ENCODE measurements at regions not wholly inside any gene's neighbourhood (a gene's known extent, or its start where the extent isn't known, plus 50 kb on each side); places are given as distances from the start of the nearest gene placed in this dataset.

DNA sequence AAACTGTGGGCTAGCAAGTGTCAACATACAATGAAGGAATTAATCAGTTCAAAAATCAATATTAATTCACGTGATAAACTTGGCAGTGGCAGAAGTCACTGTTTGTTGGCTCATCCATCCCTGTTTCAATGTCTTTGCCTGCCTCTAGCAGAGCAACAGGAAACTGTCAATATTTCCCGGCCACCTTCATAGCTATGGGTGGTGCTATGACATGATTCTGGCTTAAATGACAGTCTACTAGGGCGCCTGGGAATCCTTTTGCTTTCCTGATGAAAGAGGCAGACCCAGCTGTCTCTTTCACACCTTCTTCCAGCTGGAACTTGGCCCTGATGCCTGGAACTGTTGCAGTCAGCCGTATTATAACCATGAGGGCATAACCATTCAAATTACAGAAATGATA, 72.1 kb upstream of the DNAH5 start:
- H3K36me3 Mint-ChIP-seq (ENCODE audit: low read depth) = no peaks in the 10 kb centered on the region
- H3K4me3 Mint-ChIP-seq = no peak overlapping the region
- no peak for DNase-seq
- H3K27ac Mint-ChIP-seq = no peak overlapping the region
- H3K4me1 Mint-ChIP-seq (ENCODE audit: low read depth) = peaks cover 4% of the 10 kb centered on the region
- H3K27me3 Mint-ChIP-seq = peaks cover 44% of the 10 kb centered on the region
- H3K9me3 Mint-ChIP-seq = no peaks in the 10 kb centered on the region

DNA sequence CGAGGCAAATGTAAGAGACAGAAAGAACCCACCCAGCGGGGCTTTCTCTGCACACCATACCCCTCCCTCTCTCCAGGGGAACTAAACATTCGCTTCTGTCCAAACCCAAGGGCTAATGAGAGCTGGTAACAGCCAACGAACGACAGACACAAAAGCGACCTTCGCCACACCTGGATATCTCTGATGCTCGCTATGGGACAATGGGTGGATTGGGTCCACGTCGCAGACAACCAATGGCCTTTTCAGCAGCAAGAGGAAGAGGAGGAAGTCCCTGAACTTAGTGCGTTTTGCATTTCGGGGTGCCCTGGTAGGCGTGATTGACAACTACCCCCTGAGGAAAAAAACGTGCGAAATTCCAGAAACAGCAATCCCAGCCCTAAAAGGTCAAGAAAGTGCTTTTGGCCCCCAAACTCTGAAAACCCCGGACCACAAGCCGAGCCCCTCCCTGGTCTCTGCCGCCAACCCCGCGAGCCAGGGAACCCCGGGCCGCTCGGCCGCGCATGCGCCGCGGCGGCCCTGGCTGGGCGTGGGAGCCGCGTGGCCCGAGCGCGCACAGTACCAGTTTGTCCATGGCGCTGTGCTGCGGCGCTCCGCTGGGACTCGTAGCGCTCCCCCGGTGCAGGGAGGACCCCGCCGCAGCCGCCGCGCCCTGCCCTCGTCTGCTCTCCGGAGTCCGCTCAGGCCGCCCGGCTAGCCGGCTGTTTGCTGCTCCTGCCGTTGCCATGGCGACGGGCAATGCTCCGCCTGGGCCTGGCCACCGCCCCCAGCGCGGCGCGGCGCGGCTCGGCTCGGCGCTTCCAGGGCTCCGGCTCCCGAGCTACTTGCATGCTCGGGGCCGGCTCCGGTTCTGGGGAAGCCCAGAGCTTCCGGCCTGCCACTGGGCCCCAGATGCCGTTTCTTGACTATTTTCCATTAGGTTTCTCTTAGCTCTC, 66.9 kb upstream of the DNAH5 start:
- H3K36me3 Mint-ChIP-seq (ENCODE audit: low read depth) = no peaks in the 10 kb centered on the region
- H3K4me1 Mint-ChIP-seq (ENCODE audit: low read depth) = peaks cover 10% of the 10 kb centered on the region
- no peaks in the 10 kb centered on the region for H3K9me3 Mint-ChIP-seq
- H3K4me3 Mint-ChIP-seq = peak overlapping the region; percentile 71
- no peak overlapping the region for H3K27ac Mint-ChIP-seq
- H3K27me3 Mint-ChIP-seq = peaks cover 53% of the 10 kb centered on the region
- DNase-seq = peak; percentile 69

- peaks cover 10% of the 10 kb centered on the region for H3K4me1 Mint-ChIP-seq (ENCODE audit: low read depth)
- DNase-seq = no peak
- no peak overlapping the region for H3K4me3 Mint-ChIP-seq
- H3K9me3 Mint-ChIP-seq = no peaks in the 10 kb centered on the region
- no peaks in the 10 kb centered on the region for H3K36me3 Mint-ChIP-seq (ENCODE audit: low read depth)
- H3K27me3 Mint-ChIP-seq = peaks cover 42% of the 10 kb centered on the region
- H3K27ac Mint-ChIP-seq = no peak overlapping the region
Measured at GRCh38 chr5:14009575-14009974, 65.1 kb upstream of the DNAH5 start.

GRCh38 chr5:14008819-14009311, 64.4 kb upstream of the DNAH5 start:
- no peak overlapping the region for H3K4me3 Mint-ChIP-seq
- H3K9me3 Mint-ChIP-seq = no peaks in the 10 kb centered on the region
- peaks cover 10% of the 10 kb centered on the region for H3K4me1 Mint-ChIP-seq (ENCODE audit: low read depth)
- H3K27ac Mint-ChIP-seq = no peak overlapping the region
- H3K27me3 Mint-ChIP-seq = peaks cover 35% of the 10 kb centered on the region
- no peak for DNase-seq
- H3K36me3 Mint-ChIP-seq (ENCODE audit: low read depth) = no peaks in the 10 kb centered on the region

DNA sequence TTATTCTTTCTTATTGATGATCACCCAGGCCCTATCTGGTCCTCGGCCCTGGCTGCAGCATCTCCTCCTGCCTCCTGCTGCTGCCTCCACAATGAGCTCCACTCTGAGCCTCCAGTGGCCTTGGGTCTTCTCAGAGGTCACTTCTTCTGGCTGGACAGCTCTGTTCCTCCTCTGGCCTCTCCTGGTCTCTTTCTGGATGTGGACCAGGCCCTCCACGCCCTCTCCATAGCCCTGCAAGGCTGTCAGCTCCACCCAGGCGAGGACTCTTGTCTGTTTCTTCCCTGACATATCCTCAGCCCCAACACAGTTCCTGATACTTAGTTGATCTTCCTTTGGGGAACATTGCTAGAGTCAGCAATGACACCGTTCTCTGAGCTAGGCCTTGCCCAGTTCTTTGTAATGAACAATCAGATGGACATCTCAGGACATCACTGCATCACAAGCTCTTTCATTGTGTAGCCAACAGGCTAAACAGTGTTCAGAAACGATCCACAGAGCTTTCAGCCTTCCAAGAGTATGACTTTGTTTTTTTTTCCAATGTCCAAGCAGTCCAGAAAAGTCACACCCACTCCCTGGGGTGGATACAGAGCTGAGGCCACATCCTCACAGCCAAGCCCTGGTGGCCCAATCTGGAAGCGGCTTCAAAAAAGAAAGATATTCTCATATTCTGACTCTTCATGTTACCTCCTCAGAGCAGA, 62.5 kb upstream of the DNAH5 start:
- no peak for DNase-seq
- Mint-ChIP-seq H3K27ac (no peak overlapping the region), H3K27me3 (peaks cover 18% of the 10 kb centered on the region), H3K4me1 (ENCODE audit: low read depth) (peaks cover 8% of the 10 kb centered on the region), H3K9me3 (no peaks in the 10 kb centered on the region), H3K4me3 (no peak overlapping the region), H3K36me3 (ENCODE audit: low read depth) (no peaks in the 10 kb centered on the region)

- H3K9me3 Mint-ChIP-seq = peaks cover 8% of the 10 kb centered on the region
- H3K36me3 Mint-ChIP-seq (ENCODE audit: low read depth) = no peaks in the 10 kb centered on the region
- no peaks in the 10 kb centered on the region for H3K4me1 Mint-ChIP-seq (ENCODE audit: low read depth)
- H3K27me3 Mint-ChIP-seq = peaks cover 17% of the 10 kb centered on the region
- DNase-seq = no peak
- H3K4me3 Mint-ChIP-seq = no peak overlapping the region
- no peak overlapping the region for H3K27ac Mint-ChIP-seq
Measured at GRCh38 chr5:14004598-14005394, 60.3 kb upstream of the DNAH5 start.

GRCh38 chr5:14003936-14004335, 59.4 kb upstream of the DNAH5 start:
- no peak for DNase-seq
- Mint-ChIP-seq H3K27me3 (peaks cover 12% of the 10 kb centered on the region), H3K36me3 (ENCODE audit: low read depth) (no peaks in the 10 kb centered on the region), H3K4me3 (no peak overlapping the region), H3K27ac (no peak overlapping the region), H3K4me1 (ENCODE audit: low read depth) (no peaks in the 10 kb centered on the region), H3K9me3 (peaks cover 8% of the 10 kb centered on the region)

DNA sequence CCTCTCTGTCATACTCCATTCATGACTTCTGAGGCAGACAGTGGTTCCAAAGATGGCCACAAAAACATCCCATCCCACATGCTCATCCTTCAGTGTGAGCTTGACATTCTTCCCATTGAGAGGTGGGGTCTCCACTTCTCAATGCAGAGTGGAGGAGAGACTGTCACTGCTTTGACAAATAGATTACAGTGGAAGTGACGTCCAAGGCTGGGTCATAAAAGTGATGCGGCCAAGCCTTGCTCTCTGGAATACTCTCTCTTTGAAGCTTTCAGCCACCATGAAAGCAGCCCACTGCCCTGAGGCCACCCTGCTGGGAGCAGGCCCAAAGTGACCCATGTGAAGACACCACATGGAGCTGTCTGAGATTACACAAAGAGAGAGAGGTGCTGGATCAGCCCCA, 59.0 kb upstream of the DNAH5 start:
- Mint-ChIP-seq H3K27me3 (peaks cover 12% of the 10 kb centered on the region), H3K4me1 (ENCODE audit: low read depth) (no peaks in the 10 kb centered on the region), H3K27ac (no peak overlapping the region), H3K36me3 (ENCODE audit: low read depth) (no peaks in the 10 kb centered on the region), H3K9me3 (peaks cover 9% of the 10 kb centered on the region), H3K4me3 (no peak overlapping the region)
- DNase-seq = no peak

DNA sequence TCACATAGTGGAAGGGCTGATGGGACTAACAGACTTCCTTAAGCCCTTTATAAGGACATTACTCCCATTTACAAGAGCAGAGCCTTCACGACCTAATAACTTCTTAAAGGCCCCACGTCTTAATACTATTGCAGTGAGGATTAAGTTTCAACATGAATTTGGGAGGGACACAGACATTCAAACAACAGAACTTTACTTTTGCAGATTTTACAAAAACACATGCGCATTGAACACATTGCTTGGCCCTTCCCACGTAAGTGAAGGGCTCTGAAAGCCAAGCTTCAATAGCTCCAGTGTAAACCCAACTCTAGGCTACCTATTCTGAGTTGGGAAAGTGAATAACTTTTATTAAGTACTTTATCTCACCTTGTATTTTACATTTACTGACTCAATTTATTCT, 53.8 kb upstream of the DNAH5 start:
- Mint-ChIP-seq H3K27ac (no peak overlapping the region), H3K4me1 (ENCODE audit: low read depth) (no peaks in the 10 kb centered on the region), H3K9me3 (peaks cover 14% of the 10 kb centered on the region), H3K4me3 (no peak overlapping the region), H3K36me3 (ENCODE audit: low read depth) (no peaks in the 10 kb centered on the region), H3K27me3 (peaks cover 8% of the 10 kb centered on the region)
- DNase-seq = no peak

- Mint-ChIP-seq H3K4me3 (no peak overlapping the region), H3K4me1 (ENCODE audit: low read depth) (no peaks in the 10 kb centered on the region), H3K27me3 (peaks cover 8% of the 10 kb centered on the region), H3K27ac (no peak overlapping the region), H3K36me3 (ENCODE audit: low read depth) (no peaks in the 10 kb centered on the region), H3K9me3 (peaks cover 14% of the 10 kb centered on the region)
- no peak for DNase-seq
Measured at GRCh38 chr5:13997514-13997913, 53.0 kb upstream of the DNAH5 start.

GRCh38 chr5:13994621-13995253, 50.2 kb upstream of the DNAH5 start:
- H3K9me3 Mint-ChIP-seq = peaks cover 7% of the 10 kb centered on the region
- no peaks in the 10 kb centered on the region for H3K36me3 Mint-ChIP-seq (ENCODE audit: low read depth)
- DNase-seq = no peak
- H3K27ac Mint-ChIP-seq = no peak overlapping the region
- no peaks in the 10 kb centered on the region for H3K4me1 Mint-ChIP-seq (ENCODE audit: low read depth)
- no peaks in the 10 kb centered on the region for H3K27me3 Mint-ChIP-seq
- H3K4me3 Mint-ChIP-seq = no peak overlapping the region

All from activated T-cell treated with anti-CD3 and anti-CD28 coated beads, Interleukin-2, amount 50 U/mL, for 24 hours (primary cell).